ENCODE measurements at regions not wholly inside any gene's neighbourhood (a gene's known extent, or its start where the extent isn't known, plus 50 kb on each side); places are given as distances from the start of the nearest gene placed in this dataset.

- TF ChIP-seq CTCF (IDR thresholded peaks at IDR 0.05) (no peak), TCF7L2 (IDR thresholded peaks at IDR 0.05; ENCODE audit: low read depth, low read length) (no peak), POLR2AphosphoS5 (IDR thresholded peaks at IDR 0.05; ENCODE audit: low read depth, low read length) (no peak), REST (IDR thresholded peaks at IDR 0.05; ENCODE audit: insufficient read depth in 1 of 2, low read depth in 2 of 2, low read length in 1 of 2) (no peak)
Observed at GRCh38 chr12:91455321-91455720, 272.7 kb upstream of the DCN start.
